SK-N-SH treated with all-trans-retinoic acid at 6 μM for 48 hours (cell line): ENCODE measurements at regions not wholly inside any gene's neighbourhood (a gene's known extent, or its start where the extent isn't known, plus 50 kb on each side); places are given as distances from the start of the nearest gene placed in this dataset.

Source experiments
- ATAC-seq: fragments of 200-7000 bp; cut with Tn5 transposase; 3 replicates; pipeline ENCODE4 v1.9.1; 2020; ENCODE audit warnings: mild to moderate bottlenecking, moderate library complexity
- BACH2 ChIP-seq: fragments of 250-450 bp; sonication (Bioruptor Pico); IDR thresholded peaks from 2 replicates; pipeline ENCODE4 v1.9.0; 2021; ENCODE audit warnings: mild to moderate bottlenecking, borderline replicate concordance
- CREB5 ChIP-seq: fragments of 250-450 bp; sonication (Bioruptor Pico); IDR thresholded peaks from 2 replicates; pipeline ENCODE4 v1.5.1; 2020; ENCODE audit warnings: low read depth, mild to moderate bottlenecking, moderate library complexity
- CSDC2 ChIP-seq: fragments of 250-450 bp; sonication (Bioruptor Pico); IDR thresholded peaks from 2 replicates; pipeline ENCODE4 v1.5.0; 2020; ENCODE audit warnings: mild to moderate bottlenecking, moderate library complexity
- ESRRG ChIP-seq: fragments of 250-450 bp; sonication (Bioruptor Pico); IDR thresholded peaks from 2 replicates; pipeline ENCODE4 v1.6.1; 2021; ENCODE audit warnings: mild to moderate bottlenecking
- GLIS3 ChIP-seq: fragments of 250-450 bp; sonication (Bioruptor Pico); IDR thresholded peaks from 2 replicates; pipeline ENCODE4 v1.5.0; 2020; ENCODE audit warnings: mild to moderate bottlenecking, moderate library complexity
- ISL1 ChIP-seq: fragments of 250-450 bp; sonication (Bioruptor Pico); IDR thresholded peaks from 2 replicates; pipeline ENCODE4 v2.1.2; 2022; ENCODE audit warnings: mild to moderate bottlenecking, moderate library complexity
- OSR1 ChIP-seq: fragments of 250-450 bp; sonication (Bioruptor Pico); IDR thresholded peaks from 2 replicates; pipeline ENCODE4 v1.8.0; 2022; ENCODE audit warnings: moderate library complexity, mild to moderate bottlenecking, inconsistent platforms
- PATZ1 ChIP-seq: fragments of 250-450 bp; sonication (Bioruptor Pico); IDR thresholded peaks from 2 replicates; pipeline ENCODE4 v1.8.0; 2020; ENCODE audit warnings: mild to moderate bottlenecking, moderate library complexity, borderline replicate concordance
- PPARA ChIP-seq: fragments of 250-450 bp; sonication (Bioruptor Pico); IDR thresholded peaks from 2 replicates; pipeline ENCODE4 v1.5.0; 2020; ENCODE audit warnings: mild to moderate bottlenecking, borderline replicate concordance
- SNAI2 ChIP-seq: fragments of 250-450 bp; sonication (Bioruptor Pico); IDR thresholded peaks from 2 replicates; pipeline ENCODE4 v1.5.0; 2020; ENCODE audit warnings: mild to moderate bottlenecking, moderate library complexity
- TCF4 ChIP-seq: fragments of 250-450 bp; sonication (Bioruptor Pico); IDR thresholded peaks from 2 replicates; pipeline ENCODE4 v1.8.0; 2021; ENCODE audit warnings: mild to moderate bottlenecking, moderate library complexity, borderline replicate concordance
- TOX ChIP-seq: fragments of 250-450 bp; sonication (Bioruptor Pico); IDR thresholded peaks from 2 replicates; pipeline ENCODE4 v1.8.0; 2021; ENCODE audit warnings: mild to moderate bottlenecking, moderate library complexity, borderline replicate concordance
- ZFP3 ChIP-seq: fragments of 250-450 bp; sonication (Bioruptor Pico); IDR thresholded peaks from 2 replicates; pipeline ENCODE4 v1.5.0; 2020; ENCODE audit warnings: mild to moderate bottlenecking, moderate library complexity
- ZFP30 ChIP-seq: fragments of 450-650 bp; formaldehyde crosslinking; IDR thresholded peaks from 2 replicates; pipeline ENCODE4 v1.5.0; 2022; ENCODE audit warnings: mild to moderate bottlenecking, moderate library complexity
- ZNF565 ChIP-seq: fragments of 450-650 bp; formaldehyde crosslinking; conservative IDR thresholded peaks from 2 replicates; pipeline ENCODE4 v1.5.0; 2020; ENCODE audit warnings: low read depth, mild to moderate bottlenecking, moderate library complexity
- ZNF70 ChIP-seq: fragments of 450-650 bp; formaldehyde crosslinking; IDR thresholded peaks from 2 replicates; pipeline ENCODE4 v1.5.0; 2020; ENCODE audit warnings: mild to moderate bottlenecking, moderate library complexity
- ZNF8 ChIP-seq: fragments of 450-650 bp; formaldehyde crosslinking; IDR thresholded peaks from 2 replicates; pipeline ENCODE4 v1.5.0; 2020; ENCODE audit warnings: mild to moderate bottlenecking, moderate library complexity
- TF ChIP-seq, protein P1 (sequence below): fragments of 250-450 bp; sonication (Bioruptor Pico); IDR thresholded peaks from 2 replicates; pipeline ENCODE4 v1.8.0; 2021; ENCODE audit warnings: low read depth, mild to moderate bottlenecking, moderate library complexity, borderline replicate concordance
- TF ChIP-seq, protein P2 (sequence below): fragments of 250-450 bp; sonication (Bioruptor Pico); IDR thresholded peaks from 2 replicates; pipeline ENCODE4 v1.5.1; 2021; ENCODE audit warnings: mild to moderate bottlenecking, moderate library complexity
- TF ChIP-seq, protein P3 (sequence below): fragments of 250-450 bp; sonication (Bioruptor Pico); IDR thresholded peaks from 2 replicates; pipeline ENCODE4 v1.5.0; 2020; ENCODE audit warnings: mild to moderate bottlenecking, moderate library complexity

GRCh38 chr2:128731994-128732650, 413.5 kb upstream of the HS6ST1 start (continued):
- TF ChIP-seq, protein P1, sequence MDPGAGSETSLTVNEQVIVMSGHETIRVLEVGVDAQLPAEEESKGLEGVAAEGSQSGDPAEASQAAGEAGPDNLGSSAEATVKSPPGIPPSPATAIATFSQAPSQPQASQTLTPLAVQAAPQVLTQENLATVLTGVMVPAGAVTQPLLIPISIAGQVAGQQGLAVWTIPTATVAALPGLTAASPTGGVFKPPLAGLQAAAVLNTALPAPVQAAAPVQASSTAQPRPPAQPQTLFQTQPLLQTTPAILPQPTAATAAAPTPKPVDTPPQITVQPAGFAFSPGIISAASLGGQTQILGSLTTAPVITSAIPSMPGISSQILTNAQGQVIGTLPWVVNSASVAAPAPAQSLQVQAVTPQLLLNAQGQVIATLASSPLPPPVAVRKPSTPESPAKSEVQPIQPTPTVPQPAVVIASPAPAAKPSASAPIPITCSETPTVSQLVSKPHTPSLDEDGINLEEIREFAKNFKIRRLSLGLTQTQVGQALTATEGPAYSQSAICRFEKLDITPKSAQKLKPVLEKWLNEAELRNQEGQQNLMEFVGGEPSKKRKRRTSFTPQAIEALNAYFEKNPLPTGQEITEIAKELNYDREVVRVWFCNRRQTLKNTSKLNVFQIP, result no peak
- no peak for TF ChIP-seq OSR1

DNA sequence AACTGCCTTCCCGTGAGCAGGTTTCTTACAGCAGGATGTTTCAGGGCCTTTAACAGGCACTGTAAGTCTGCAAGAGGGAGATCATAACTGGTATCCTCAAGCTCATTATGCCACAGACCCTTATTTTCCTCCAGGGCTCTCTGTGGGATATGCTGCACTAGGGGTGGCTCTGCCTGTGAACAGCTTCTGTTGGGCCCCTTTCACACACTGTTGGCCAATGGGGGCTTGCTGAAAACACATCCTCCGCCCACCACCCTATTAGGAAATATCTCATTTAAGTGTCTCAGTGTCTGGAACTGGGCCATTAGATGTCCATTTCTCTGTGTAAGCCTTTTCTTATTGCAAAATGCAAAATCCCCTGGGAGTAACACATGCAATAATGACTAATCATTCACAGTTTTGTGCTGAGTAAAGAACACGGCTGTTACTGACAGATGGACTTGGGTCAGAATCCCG, 414.3 kb upstream of the HS6ST1 start:
- TF ChIP-seq TOX (no peak), PPARA (CRISPR knock-in tag) (no peak), ISL1 (CRISPR knock-in tag) (no peak), ZFP30 (CRISPR knock-in tag) (no peak), ZFP3 (CRISPR knock-in tag) (no peak), CREB5 (CRISPR knock-in tag) (no peak), CSDC2 (CRISPR knock-in tag) (no peak), GLIS3 (CRISPR knock-in tag) (no peak), PATZ1 (CRISPR knock-in tag) (no peak), ZNF70 (CRISPR knock-in tag) (no peak)
- TF ChIP-seq, protein P2, sequence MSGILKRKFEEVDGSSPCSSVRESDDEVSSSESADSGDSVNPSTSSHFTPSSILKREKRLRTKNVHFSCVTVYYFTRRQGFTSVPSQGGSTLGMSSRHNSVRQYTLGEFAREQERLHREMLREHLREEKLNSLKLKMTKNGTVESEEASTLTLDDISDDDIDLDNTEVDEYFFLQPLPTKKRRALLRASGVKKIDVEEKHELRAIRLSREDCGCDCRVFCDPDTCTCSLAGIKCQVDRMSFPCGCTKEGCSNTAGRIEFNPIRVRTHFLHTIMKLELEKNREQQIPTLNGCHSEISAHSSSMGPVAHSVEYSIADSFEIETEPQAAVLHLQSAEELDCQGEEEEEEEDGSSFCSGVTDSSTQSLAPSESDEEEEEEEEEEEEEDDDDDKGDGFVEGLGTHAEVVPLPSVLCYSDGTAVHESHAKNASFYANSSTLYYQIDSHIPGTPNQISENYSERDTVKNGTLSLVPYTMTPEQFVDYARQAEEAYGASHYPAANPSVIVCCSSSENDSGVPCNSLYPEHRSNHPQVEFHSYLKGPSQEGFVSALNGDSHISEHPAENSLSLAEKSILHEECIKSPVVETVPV (CRISPR knock-in tag), result no peak
- TF ChIP-seq, protein P1, result no peak
- ATAC-seq, result no peak

- TF ChIP-seq CREB5 (CRISPR knock-in tag) (no peak), TOX (no peak), SNAI2 (no peak), ZFP30 (CRISPR knock-in tag) (no peak), ESRRG (CRISPR knock-in tag) (no peak), ZNF8 (CRISPR knock-in tag) (no peak), TCF4 (CRISPR knock-in tag) (no peak), ZNF70 (CRISPR knock-in tag) (no peak), BACH2 (CRISPR knock-in tag) (no peak), ZNF565 (CRISPR knock-in tag) (no peak), CSDC2 (CRISPR knock-in tag) (no peak), GLIS3 (CRISPR knock-in tag) (no peak), ZFP3 (CRISPR knock-in tag) (no peak)
- TF ChIP-seq, protein P2 (CRISPR knock-in tag), result no peak
- TF ChIP-seq, protein P3, sequence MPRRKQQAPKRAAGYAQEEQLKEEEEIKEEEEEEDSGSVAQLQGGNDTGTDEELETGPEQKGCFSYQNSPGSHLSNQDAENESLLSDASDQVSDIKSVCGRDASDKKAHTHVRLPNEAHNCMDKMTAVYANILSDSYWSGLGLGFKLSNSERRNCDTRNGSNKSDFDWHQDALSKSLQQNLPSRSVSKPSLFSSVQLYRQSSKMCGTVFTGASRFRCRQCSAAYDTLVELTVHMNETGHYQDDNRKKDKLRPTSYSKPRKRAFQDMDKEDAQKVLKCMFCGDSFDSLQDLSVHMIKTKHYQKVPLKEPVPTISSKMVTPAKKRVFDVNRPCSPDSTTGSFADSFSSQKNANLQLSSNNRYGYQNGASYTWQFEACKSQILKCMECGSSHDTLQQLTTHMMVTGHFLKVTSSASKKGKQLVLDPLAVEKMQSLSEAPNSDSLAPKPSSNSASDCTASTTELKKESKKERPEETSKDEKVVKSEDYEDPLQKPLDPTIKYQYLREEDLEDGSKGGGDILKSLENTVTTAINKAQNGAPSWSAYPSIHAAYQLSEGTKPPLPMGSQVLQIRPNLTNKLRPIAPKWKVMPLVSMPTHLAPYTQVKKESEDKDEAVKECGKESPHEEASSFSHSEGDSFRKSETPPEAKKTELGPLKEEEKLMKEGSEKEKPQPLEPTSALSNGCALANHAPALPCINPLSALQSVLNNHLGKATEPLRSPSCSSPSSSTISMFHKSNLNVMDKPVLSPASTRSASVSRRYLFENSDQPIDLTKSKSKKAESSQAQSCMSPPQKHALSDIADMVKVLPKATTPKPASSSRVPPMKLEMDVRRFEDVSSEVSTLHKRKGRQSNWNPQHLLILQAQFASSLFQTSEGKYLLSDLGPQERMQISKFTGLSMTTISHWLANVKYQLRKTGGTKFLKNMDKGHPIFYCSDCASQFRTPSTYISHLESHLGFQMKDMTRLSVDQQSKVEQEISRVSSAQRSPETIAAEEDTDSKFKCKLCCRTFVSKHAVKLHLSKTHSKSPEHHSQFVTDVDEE (CRISPR knock-in tag), result no peak
- ATAC-seq, result no peak
Measured at GRCh38 chr2:128733450-128733849, 414.8 kb upstream of the HS6ST1 start.
